NB4 (cell line): ENCODE measurements at regions not wholly inside any gene's neighbourhood (a gene's known extent, or its start where the extent isn't known, plus 50 kb on each side); places are given as distances from the start of the nearest gene placed in this dataset.
"Not testable (repeated sequence)": the region's sequence is repeated elsewhere in the genome, so short reads cannot be mapped to it uniquely, and the experiment has no call there.

Experiments
- CTCF ChIP-seq: IDR thresholded peaks from one replicate; pipeline ENCODE4 v1.5.1; 2012; ENCODE audit warnings: low read depth, low read length
- MAX ChIP-seq: IDR thresholded peaks from 2 replicates; pipeline ENCODE4 v1.6.1; 2011; ENCODE audit warnings: low read depth, low read length
- MYC ChIP-seq: IDR thresholded peaks from 2 replicates; pipeline ENCODE4 v1.6.1; 2011; ENCODE audit warnings: low read depth, low read length
- POLR2A ChIP-seq: IDR thresholded peaks from 2 replicates; pipeline ENCODE4 v1.6.1; 2011; ENCODE audit warnings: mild to moderate bottlenecking; ENCODE audit not compliant: insufficient read length; ENCODE audit errors: extremely low read depth

GRCh38 chr3:198158007-198158406 lies 198.0 kb downstream of the LMLN start:
- not testable (repeated sequence) for TF ChIP-seq CTCF, POLR2A, MAX, MYC
